AG10803 (cell line): ENCODE measurements at regions not wholly inside any gene's neighbourhood (a gene's known extent, or its start where the extent isn't known, plus 50 kb on each side); places are given as distances from the start of the nearest gene placed in this dataset.

ENCODE experiments used
- DNase-seq: peaks from one replicate; pipeline ENCODE4 v3.0.0; 2010; ENCODE audit warnings: low read depth
- H3K4me3 ChIP-seq: 2 replicates; pipeline ENCODE4 v1.5.1; 2011; ENCODE audit warnings: mild to moderate bottlenecking, low read length, control low read depth
- TF ChIP-seq, protein P1 (sequence below): conservative IDR thresholded peaks from 2 replicates; pipeline ENCODE4 v1.5.1; 2011; ENCODE audit warnings: mild to moderate bottlenecking, low read length, control low read depth, inconsistent platforms

DNA sequence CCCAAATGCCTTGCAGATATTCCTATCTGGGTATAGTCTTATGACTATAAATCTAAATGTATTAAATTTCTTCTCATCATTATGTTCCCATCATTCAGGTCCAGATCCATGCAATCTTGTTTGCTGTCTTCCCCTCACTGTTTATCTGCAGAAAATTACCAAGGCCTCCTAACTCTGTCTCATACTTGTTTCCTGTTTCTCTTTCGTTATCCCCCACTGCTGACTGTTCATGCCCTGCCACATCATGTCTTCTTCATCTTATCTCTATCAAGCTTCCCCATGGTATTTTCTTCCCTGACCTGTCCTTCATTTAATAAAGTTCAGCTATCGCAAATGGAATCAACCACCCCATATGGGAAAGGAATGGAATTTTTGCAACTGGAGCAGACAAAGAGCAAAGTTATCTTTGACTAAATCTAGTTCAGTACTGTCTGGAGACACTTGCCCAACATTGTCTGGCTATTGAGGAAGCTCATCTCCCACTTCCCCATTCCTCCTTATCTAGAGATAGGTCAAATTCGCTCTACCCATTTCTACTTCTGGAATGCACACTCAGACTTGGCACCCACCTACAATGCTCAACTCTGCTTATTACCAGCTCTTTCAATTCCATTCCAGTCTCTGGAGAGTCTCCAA lies 1358.1 kb downstream of the EFNB2 start:
- TF ChIP-seq, protein P1, sequence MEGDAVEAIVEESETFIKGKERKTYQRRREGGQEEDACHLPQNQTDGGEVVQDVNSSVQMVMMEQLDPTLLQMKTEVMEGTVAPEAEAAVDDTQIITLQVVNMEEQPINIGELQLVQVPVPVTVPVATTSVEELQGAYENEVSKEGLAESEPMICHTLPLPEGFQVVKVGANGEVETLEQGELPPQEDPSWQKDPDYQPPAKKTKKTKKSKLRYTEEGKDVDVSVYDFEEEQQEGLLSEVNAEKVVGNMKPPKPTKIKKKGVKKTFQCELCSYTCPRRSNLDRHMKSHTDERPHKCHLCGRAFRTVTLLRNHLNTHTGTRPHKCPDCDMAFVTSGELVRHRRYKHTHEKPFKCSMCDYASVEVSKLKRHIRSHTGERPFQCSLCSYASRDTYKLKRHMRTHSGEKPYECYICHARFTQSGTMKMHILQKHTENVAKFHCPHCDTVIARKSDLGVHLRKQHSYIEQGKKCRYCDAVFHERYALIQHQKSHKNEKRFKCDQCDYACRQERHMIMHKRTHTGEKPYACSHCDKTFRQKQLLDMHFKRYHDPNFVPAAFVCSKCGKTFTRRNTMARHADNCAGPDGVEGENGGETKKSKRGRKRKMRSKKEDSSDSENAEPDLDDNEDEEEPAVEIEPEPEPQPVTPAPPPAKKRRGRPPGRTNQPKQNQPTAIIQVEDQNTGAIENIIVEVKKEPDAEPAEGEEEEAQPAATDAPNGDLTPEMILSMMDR: no peak
- DNase-seq: no peak
- H3K4me3 ChIP-seq: no peak overlapping the region

DNA sequence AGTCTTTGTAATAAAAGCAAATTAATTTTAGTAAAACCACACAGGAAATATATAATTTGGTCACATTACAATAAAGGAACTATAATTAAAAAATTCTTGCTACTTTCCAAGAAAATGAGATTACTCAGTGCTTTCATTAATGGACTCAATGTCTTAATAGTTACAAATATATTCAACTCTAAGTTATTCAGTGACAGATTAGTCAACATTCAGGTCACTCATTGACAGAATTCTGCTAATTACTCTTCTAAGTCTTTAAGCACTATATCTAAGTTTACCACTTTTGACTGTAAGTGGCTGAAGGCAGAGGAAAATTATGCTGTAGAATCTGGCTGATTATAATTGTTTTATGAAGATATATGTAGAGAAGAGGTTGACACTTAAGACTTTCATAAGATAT lies 1365.0 kb downstream of the EFNB2 start:
- TF ChIP-seq, protein P1: no peak
- DNase-seq: no peak
- H3K4me3 ChIP-seq: no peak overlapping the region

DNA sequence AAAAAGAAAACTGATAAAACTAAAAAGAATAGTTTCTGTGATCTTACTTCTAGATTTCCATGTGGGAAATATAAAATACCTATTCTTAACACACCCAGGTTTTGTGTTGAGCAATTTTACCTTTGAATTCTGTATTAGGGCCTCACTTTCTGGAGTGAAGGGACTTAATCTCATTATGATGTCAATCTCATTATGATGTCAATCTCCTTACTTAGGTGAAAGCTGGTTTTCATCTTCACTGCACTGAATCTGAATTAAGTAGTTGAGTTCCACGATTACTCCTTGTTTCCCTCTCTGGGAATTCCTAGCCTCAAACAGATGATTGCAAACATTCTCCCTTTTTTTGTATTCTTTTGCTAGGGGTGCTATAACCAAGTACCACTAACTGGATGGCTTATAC lies 1367.2 kb downstream of the EFNB2 start:
- TF ChIP-seq, protein P1: no peak
- DNase-seq: no peak
- no peak overlapping the region for H3K4me3 ChIP-seq

DNA sequence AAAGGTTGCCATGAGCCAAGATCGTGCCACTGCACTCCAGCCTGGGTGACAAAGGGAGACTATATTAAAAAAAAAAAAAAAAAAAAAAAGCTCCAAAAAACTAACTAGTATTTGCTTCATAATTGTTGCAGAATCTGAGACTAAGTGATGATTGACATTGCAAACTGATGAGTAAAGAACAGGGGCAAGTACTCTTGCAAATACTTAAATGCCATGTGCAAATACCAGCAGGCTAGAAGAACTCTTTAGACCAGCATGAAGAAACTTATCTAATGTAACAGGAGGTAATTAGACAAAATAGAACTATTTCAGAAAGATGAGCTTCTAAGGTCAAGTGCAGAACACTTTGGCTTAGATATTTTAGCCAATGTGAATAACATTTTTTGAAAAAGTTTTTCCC lies 1368.1 kb downstream of the EFNB2 start:
- no peak for DNase-seq
- TF ChIP-seq, protein P1: no peak
- H3K4me3 ChIP-seq: no peak overlapping the region

DNA sequence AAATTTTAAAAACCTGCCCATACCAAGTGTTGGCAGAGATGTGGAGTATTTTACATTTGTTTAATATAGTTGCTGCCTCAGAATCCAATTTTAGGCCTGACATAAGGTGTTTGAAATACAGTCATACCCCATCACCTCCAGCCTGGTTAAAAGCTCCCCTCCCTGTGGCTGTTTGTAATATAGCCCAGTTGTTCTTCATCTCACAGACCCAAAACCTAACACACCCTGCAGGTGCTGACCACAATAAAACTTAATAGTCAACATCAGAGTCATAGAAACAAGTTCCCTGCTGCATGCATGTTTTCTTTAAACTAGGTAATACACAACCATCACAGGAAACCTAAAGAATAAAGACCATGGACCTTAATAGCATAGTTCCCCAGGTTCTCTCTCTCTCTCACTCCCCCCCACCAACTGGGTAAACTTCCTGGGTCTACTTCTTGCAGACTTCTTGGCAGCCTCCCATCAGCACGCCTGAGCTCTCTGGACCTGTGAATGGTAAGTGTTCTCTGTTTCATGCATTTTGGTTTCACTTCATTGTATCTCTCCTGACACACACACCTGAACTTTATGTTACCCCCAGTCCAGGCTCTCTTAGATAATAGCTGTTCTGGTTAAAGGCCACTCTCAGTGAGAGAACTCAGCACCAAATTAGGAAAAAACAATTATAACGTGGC lies 1369.9 kb downstream of the EFNB2 start:
- TF ChIP-seq, protein P1: no peak
- no peak overlapping the region for H3K4me3 ChIP-seq
- no peak for DNase-seq

DNA sequence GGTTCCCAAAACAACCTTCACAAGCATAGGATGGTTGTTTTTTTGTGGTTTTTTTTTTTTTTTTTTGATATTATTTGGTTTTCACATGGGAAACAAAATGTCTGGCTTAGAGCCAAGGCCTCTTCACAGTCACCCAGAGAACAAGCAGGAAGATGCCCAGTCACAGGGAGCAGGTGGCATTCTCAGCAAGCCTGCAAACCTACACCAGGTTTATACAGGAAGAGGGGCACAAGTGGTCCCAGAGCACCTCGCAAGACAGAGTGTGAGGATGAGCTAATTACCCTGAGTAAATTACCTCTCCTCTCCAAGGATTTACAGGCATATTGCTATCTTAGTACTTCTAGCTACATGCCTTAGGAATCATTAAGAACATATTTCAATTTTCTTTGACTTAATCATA lies 1375.6 kb downstream of the EFNB2 start:
- DNase-seq: no peak
- TF ChIP-seq, protein P1: no peak
- no peak overlapping the region for H3K4me3 ChIP-seq

DNA sequence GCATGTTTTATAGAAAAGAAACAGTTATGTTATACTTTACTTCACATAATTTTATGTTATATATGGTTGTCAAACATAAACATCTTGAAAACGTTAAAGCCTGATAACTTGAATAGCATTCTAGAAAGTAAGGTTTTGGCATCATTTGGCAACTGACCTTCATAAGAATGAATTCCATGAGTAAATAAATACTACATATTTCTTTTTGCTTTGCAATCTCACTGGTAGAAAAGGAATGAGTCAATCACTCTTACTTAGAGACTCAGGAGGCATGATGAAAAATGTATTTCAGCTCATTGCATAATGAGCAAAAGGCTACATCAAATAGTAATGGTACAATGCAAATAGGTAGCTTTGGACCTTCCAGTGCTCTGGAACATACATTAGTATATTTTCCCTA lies 1381.9 kb downstream of the EFNB2 start:
- no peak for DNase-seq
- TF ChIP-seq, protein P1: no peak
- H3K4me3 ChIP-seq: no peak overlapping the region
